PC-3 (cell line): ENCODE measurements at regions not wholly inside any gene's neighbourhood (a gene's known extent, or its start where the extent isn't known, plus 50 kb on each side); places are given as distances from the start of the nearest gene placed in this dataset.
"Not testable (repeated sequence)": the region's sequence is repeated elsewhere in the genome, so short reads cannot be mapped to it uniquely, and the experiment has no call there.

ENCODE experiments used
- EZH2 ChIP-seq: fragments of 300-600 bp; sonication (generic); IDR thresholded peaks from one replicate; pipeline ENCODE4 v1.6.1; 2017; ENCODE audit warnings: antibody characterized with exemption, mild to moderate bottlenecking, low read length; ENCODE audit not compliant: unreplicated experiment
- TF ChIP-seq, protein P1 (sequence below): fragments of 300-600 bp; sonication (generic); conservative IDR thresholded peaks from 2 replicates; pipeline ENCODE4 v1.5.1; 2017; ENCODE audit warnings: antibody characterized with exemption, low read depth, mild to moderate bottlenecking, low read length

GRCh38 chr17:46417907-46418306, 56.3 kb upstream of the ARL17B start:
- TF ChIP-seq, protein P1, sequence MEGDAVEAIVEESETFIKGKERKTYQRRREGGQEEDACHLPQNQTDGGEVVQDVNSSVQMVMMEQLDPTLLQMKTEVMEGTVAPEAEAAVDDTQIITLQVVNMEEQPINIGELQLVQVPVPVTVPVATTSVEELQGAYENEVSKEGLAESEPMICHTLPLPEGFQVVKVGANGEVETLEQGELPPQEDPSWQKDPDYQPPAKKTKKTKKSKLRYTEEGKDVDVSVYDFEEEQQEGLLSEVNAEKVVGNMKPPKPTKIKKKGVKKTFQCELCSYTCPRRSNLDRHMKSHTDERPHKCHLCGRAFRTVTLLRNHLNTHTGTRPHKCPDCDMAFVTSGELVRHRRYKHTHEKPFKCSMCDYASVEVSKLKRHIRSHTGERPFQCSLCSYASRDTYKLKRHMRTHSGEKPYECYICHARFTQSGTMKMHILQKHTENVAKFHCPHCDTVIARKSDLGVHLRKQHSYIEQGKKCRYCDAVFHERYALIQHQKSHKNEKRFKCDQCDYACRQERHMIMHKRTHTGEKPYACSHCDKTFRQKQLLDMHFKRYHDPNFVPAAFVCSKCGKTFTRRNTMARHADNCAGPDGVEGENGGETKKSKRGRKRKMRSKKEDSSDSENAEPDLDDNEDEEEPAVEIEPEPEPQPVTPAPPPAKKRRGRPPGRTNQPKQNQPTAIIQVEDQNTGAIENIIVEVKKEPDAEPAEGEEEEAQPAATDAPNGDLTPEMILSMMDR, result not testable (repeated sequence)
- TF ChIP-seq EZH2, result not testable (repeated sequence)
